HCT116 (cell line): ENCODE measurements at regions not wholly inside any gene's neighbourhood (a gene's known extent, or its start where the extent isn't known, plus 50 kb on each side); places are given as distances from the start of the nearest gene placed in this dataset.

Source experiments
- ATAC-seq: fragments of 200-7000 bp; cut with Tn5 transposase; 2 replicates; pipeline ENCODE4 v1.9.1; 2020; ENCODE audit warnings: mild to moderate bottlenecking, moderate library complexity
- BruUV-seq: library from RNA; stranded (reverse); fragments of 400-500 nt; replicated peaks from 2 replicates; lab custom pipeline; 2021; lab: Mats Ljungman, UMichigan
- CTCF ChIA-PET: fragments of 300-600 bp; sonication (Branson Sonifier 250); formaldehyde crosslinking; loops from one replicate; lab custom pipeline; 2021; ENCODE audit warnings: antibody characterized with exemption; lab: Charles Lee
- POLR2A ChIA-PET: fragments of 300-600, 350-600 bp; sonication (Branson Sonifier 250); formaldehyde crosslinking; loops from one replicate; lab custom pipeline; 2021; ENCODE audit warnings: antibody characterized with exemption; lab: Charles Lee
- RAD21 ChIA-PET, 2 experiments: fragments of 300-600 bp; sonication (Branson Sonifier 250); formaldehyde crosslinking; loops; one replicate each; lab custom pipeline; 2023; ENCODE audit warnings: low total read pairs in 2 of 2; ENCODE audit not compliant: uncharacterized antibody in 2 of 2, unreplicated experiment in 2 of 2, low non-redundant PET in 1 of 2; lab: Charles Lee
- DNase-seq: peaks from one replicate; pipeline ENCODE4 v3.0.0-alpha.2; 2010; ENCODE audit warnings: low read depth, low spot score
- H2AFZ ChIP-seq: fragments of 200-600 bp; shearing (Covaris generic), sonication (generic); 2 replicates; pipeline ENCODE4 v1.6.1; 2017; ENCODE audit warnings: low read depth, mixed run types, mixed read lengths, antibody characterized with exemption, low read length; ENCODE audit not compliant: poor library complexity, severe bottlenecking
- H3K27ac ChIP-seq: 2 replicates; pipeline ENCODE4 v1.5.1; 2012; ENCODE audit warnings: low read depth, low read length
- H3K27me3 ChIP-seq: fragments of 200-600 bp; sonication (generic); 2 replicates; pipeline ENCODE4 v1.6.1; 2016; ENCODE audit warnings: mixed run types, low read length, mixed read lengths; ENCODE audit not compliant: insufficient read depth
- H3K36me3 ChIP-seq, 2 experiments: fragments of 200-500 bp in 1 of 2; fragments of 200-600 bp in 1 of 2; sonication (Bioruptor generic) in 1 of 2; sonication (generic) in 1 of 2; 2 replicates each; pipeline versions ENCODE4 v1.5.1 to v1.6.1; 2014 to 2016; ENCODE audit warnings: low read length in 2 of 2, inconsistent platforms in 1 of 2, mixed read lengths in 1 of 2, mixed run types in 1 of 2; ENCODE audit not compliant: insufficient read depth in 2 of 2, control insufficient read depth in 1 of 2
- H3K4me1 ChIP-seq, 2 experiments: fragments of 200-600 bp in 1 of 2; sonication (generic) in 1 of 2; 2 replicates each; pipeline versions ENCODE4 v1.5.1 to v1.6.1; 2012 to 2017; ENCODE audit warnings: low read length in 2 of 2, inconsistent platforms in 1 of 2, mild to moderate bottlenecking in 1 of 2, mixed read lengths in 1 of 2, mixed run types in 1 of 2, moderate library complexity in 1 of 2; ENCODE audit not compliant: insufficient read depth in 2 of 2, control insufficient read depth in 1 of 2
- H3K4me2 ChIP-seq: fragments of 200-600 bp; sonication (generic); 2 replicates; pipeline ENCODE4 v1.6.1; 2017; ENCODE audit warnings: mixed run types, low read length, mixed read lengths
- H3K4me3 ChIP-seq, 2 experiments: fragments of 200-600 bp in 1 of 2; sonication (generic) in 1 of 2; replicated peaks in 1 of 2; 2 replicates each; pipeline ENCODE4 v1.5.1; 2011 to 2016; ENCODE audit warnings: low read length in 2 of 2, control low read depth in 1 of 2, low read depth in 1 of 2, mild to moderate bottlenecking in 1 of 2, mixed read lengths in 1 of 2, mixed run types in 1 of 2
- H3K79me2 ChIP-seq: fragments of 200-600 bp; sonication (generic); 2 replicates; pipeline ENCODE4 v1.6.1; 2017; ENCODE audit warnings: mild to moderate bottlenecking, mixed run types, low read length, moderate library complexity, mixed read lengths; ENCODE audit not compliant: insufficient read depth
- H3K9ac ChIP-seq: fragments of 200-600 bp; sonication (generic); 2 replicates; pipeline ENCODE4 v1.6.1; 2016; ENCODE audit warnings: low read length, mixed read lengths
- H3K9me2 ChIP-seq: fragments of 200-600 bp; sonication (generic), shearing (Covaris generic); 2 replicates; pipeline ENCODE4 v1.6.1; 2017; ENCODE audit warnings: mixed run types, mild to moderate bottlenecking, moderate library complexity; ENCODE audit not compliant: insufficient read depth
- H3K9me3 ChIP-seq, 2 experiments: fragments of 200-500 bp in 1 of 2; fragments of 200-600 bp in 1 of 2; sonication (Bioruptor generic) in 1 of 2; sonication (generic) in 1 of 2; 2 replicates each; pipeline ENCODE4 v1.6.1; 2014 to 2017; ENCODE audit warnings: low read length in 2 of 2, mixed read lengths in 2 of 2, inconsistent platforms in 1 of 2, low read depth in 1 of 2, mild to moderate bottlenecking in 1 of 2, mixed run types in 1 of 2, moderate library complexity in 1 of 2; ENCODE audit not compliant: control insufficient read depth in 1 of 2, insufficient read depth in 1 of 2
- H4K20me1 ChIP-seq: fragments of 200-600 bp; sonication (generic), shearing (Covaris generic); 2 replicates; pipeline ENCODE4 v1.6.1; 2017; ENCODE audit warnings: mixed run types, mild to moderate bottlenecking, moderate library complexity; ENCODE audit not compliant: insufficient read depth
- CBX3 ChIP-seq: IDR thresholded peaks from 2 replicates; pipeline ENCODE4 v1.6.1; 2012; ENCODE audit warnings: low read depth
- EZH2 ChIP-seq: fragments of 200-600 bp; sonication (generic); IDR thresholded peaks from 2 replicates; pipeline ENCODE4 v1.6.1; 2017; ENCODE audit warnings: antibody characterized with exemption, mixed run types
- EZH2phosphoT487 ChIP-seq: fragments of 200-600 bp; IDR thresholded peaks from 2 replicates; pipeline ENCODE4 v1.6.1; 2018; ENCODE audit warnings: antibody characterized with exemption, borderline replicate concordance
- FOSL1 ChIP-seq: IDR thresholded peaks from 2 replicates; pipeline ENCODE4 v1.6.1; 2012; ENCODE audit warnings: low read depth
- SIN3A ChIP-seq: IDR thresholded peaks from 2 replicates; pipeline ENCODE4 v1.6.1; 2012; ENCODE audit warnings: low read depth
- SP1 ChIP-seq: IDR thresholded peaks from 2 replicates; pipeline ENCODE4 v1.6.1; 2012; ENCODE audit warnings: low read depth
- SRF ChIP-seq: IDR thresholded peaks from 2 replicates; pipeline ENCODE4 v1.6.1; 2012; ENCODE audit warnings: low read depth
- YY1 ChIP-seq: IDR thresholded peaks from 2 replicates; pipeline ENCODE4 v1.6.1; 2011; ENCODE audit warnings: low read length, low read depth, moderate library complexity, mild to moderate bottlenecking; ENCODE audit not compliant: insufficient replicate concordance; ENCODE audit errors: extremely low read depth
- ZFX ChIP-seq: fragments of 450-650 bp; IDR thresholded peaks from 2 replicates; pipeline ENCODE4 v1.6.1; 2017
- ZNF274 ChIP-seq: fragments of 200-500 bp; sonication (Bioruptor generic); IDR thresholded peaks from 2 replicates; pipeline ENCODE4 v1.6.1; 2014; ENCODE audit warnings: mild to moderate bottlenecking, low read depth, low read length, inconsistent platforms
- intact Hi-C: fragments of 100-400 bp; cut with micrococcal nuclease; formaldehyde crosslinking; loops from 2 replicates; pipeline ENCODE4 v1.10.0; 2022
- TF ChIP-seq, protein P1 (sequence below): IDR thresholded peaks from 2 replicates; pipeline ENCODE4 v1.6.1; 2012
- TF ChIP-seq, protein P2 (sequence below): IDR thresholded peaks from 2 replicates; pipeline ENCODE4 v1.6.1; 2011; ENCODE audit warnings: mild to moderate bottlenecking, low read length, moderate library complexity; ENCODE audit not compliant: insufficient replicate concordance; ENCODE audit errors: extremely low read depth
- TF ChIP-seq, protein P3 (sequence below), 3 experiments: fragments of 200-600 bp in 1 of 3; sonication (generic) in 1 of 3; IDR thresholded peaks in 2 of 3; conservative IDR thresholded peaks in 1 of 3; 2 replicates each; pipeline ENCODE4 v1.5.1; 2012 to 2017; ENCODE audit warnings: low read depth in 2 of 3, low read length in 2 of 3, antibody characterized with exemption in 1 of 3, borderline replicate concordance in 1 of 3, control low read depth in 1 of 3, mild to moderate bottlenecking in 1 of 3, mixed read lengths in 1 of 3, mixed run types in 1 of 3, moderate library complexity in 1 of 3; ENCODE audit not compliant: insufficient read depth in 1 of 3
- TF ChIP-seq, protein P4 (sequence below): IDR thresholded peaks from 2 replicates; pipeline ENCODE4 v1.6.1; 2012

DNA sequence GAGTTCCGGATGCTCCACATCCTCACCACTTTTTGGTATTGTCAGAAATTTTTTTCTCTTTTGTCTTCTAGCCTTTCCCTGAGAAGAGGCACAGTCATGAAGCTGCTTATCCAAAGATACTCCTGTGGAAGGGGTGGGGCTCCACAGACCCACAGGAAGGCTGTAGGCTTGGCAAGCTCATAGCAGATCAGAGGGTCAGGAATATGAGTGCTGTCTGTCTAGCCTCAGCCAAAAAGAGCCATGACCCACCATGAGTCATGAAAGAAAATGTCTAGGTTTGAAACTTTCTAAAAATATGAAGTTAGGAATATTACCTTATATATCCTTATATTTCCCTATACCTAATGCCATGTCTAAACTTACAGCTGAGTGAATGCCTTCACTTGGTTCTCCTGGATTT, 118.2 kb upstream of the THBS1 start:
- Histone ChIP-seq H3K27ac (no peak overlapping the region), H3K27me3 (no peaks in the 10 kb centered on the region), H3K4me3 (no peak overlapping the region), H3K4me2 (no peak overlapping the region), H3K4me1 (no peaks in the 10 kb centered on the region), H3K79me2 (no peaks in the 10 kb centered on the region), H3K9me2 (no peaks in the 10 kb centered on the region), H4K20me1 (no peaks in the 10 kb centered on the region), H2AFZ (no peak overlapping the region), H3K9me3 (no peaks in the 10 kb centered on the region), H3K36me3 (no peaks in the 10 kb centered on the region), H3K9ac (no peak overlapping the region)
- POLR2A ChIA-PET: no interaction called here
- DNase-seq (no peak), ATAC-seq (no peak)
- CTCF ChIA-PET: no interaction called here
- RAD21 ChIA-PET: no interaction called here
- TF ChIP-seq, protein P1, sequence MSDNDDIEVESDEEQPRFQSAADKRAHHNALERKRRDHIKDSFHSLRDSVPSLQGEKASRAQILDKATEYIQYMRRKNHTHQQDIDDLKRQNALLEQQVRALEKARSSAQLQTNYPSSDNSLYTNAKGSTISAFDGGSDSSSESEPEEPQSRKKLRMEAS: no peak
- TF ChIP-seq, protein P2, sequence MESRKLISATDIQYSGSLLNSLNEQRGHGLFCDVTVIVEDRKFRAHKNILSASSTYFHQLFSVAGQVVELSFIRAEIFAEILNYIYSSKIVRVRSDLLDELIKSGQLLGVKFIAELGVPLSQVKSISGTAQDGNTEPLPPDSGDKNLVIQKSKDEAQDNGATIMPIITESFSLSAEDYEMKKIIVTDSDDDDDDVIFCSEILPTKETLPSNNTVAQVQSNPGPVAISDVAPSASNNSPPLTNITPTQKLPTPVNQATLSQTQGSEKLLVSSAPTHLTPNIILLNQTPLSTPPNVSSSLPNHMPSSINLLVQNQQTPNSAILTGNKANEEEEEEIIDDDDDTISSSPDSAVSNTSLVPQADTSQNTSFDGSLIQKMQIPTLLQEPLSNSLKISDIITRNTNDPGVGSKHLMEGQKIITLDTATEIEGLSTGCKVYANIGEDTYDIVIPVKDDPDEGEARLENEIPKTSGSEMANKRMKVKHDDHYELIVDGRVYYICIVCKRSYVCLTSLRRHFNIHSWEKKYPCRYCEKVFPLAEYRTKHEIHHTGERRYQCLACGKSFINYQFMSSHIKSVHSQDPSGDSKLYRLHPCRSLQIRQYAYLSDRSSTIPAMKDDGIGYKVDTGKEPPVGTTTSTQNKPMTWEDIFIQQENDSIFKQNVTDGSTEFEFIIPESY: no peak
- TF ChIP-seq SIN3A (no peak), EZH2 (no peak), SP1 (no peak), SRF (no peak), FOSL1 (no peak), YY1 (no peak), ZFX (no peak), CBX3 (no peak), EZH2phosphoT487 (no peak), ZNF274 (no peak)
- TF ChIP-seq, protein P3, sequence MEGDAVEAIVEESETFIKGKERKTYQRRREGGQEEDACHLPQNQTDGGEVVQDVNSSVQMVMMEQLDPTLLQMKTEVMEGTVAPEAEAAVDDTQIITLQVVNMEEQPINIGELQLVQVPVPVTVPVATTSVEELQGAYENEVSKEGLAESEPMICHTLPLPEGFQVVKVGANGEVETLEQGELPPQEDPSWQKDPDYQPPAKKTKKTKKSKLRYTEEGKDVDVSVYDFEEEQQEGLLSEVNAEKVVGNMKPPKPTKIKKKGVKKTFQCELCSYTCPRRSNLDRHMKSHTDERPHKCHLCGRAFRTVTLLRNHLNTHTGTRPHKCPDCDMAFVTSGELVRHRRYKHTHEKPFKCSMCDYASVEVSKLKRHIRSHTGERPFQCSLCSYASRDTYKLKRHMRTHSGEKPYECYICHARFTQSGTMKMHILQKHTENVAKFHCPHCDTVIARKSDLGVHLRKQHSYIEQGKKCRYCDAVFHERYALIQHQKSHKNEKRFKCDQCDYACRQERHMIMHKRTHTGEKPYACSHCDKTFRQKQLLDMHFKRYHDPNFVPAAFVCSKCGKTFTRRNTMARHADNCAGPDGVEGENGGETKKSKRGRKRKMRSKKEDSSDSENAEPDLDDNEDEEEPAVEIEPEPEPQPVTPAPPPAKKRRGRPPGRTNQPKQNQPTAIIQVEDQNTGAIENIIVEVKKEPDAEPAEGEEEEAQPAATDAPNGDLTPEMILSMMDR (IDR thresholded peaks at IDR 0.05 in 2 of 3, conservative IDR thresholded peaks at IDR 0.05 in 1 of 3; ENCODE audit: borderline replicate concordance in 1 of 3, insufficient read depth in 1 of 3, low read depth in 2 of 3, low read length in 2 of 3): no peak
- TF ChIP-seq, protein P4, sequence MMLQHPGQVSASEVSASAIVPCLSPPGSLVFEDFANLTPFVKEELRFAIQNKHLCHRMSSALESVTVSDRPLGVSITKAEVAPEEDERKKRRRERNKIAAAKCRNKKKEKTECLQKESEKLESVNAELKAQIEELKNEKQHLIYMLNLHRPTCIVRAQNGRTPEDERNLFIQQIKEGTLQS: no peak
- BruUV-seq: no TSS peak
- intact Hi-C loops: no loop called here
